Activated naive CD8-positive, alpha-beta T cell (primary cell): ENCODE measurements at regions not wholly inside any gene's neighbourhood (a gene's known extent, or its start where the extent isn't known, plus 50 kb on each side); places are given as distances from the start of the nearest gene placed in this dataset.

Experiments used
- H3K27ac Mint-ChIP-seq: one replicate; pipeline ENCODE4 v1.8.0; 2021; ENCODE audit warnings: mixed read lengths
- H3K27me3 Mint-ChIP-seq: one replicate; pipeline ENCODE4 v1.8.0; 2021; ENCODE audit warnings: mixed read lengths
- H3K36me3 Mint-ChIP-seq: one replicate; pipeline ENCODE4 v1.8.0; 2021; ENCODE audit warnings: mixed read lengths
- H3K4me1 Mint-ChIP-seq: one replicate; pipeline ENCODE4 v1.8.0; 2021; ENCODE audit warnings: low read depth, mixed read lengths
- H3K4me3 Mint-ChIP-seq: one replicate; pipeline ENCODE4 v1.8.0; 2021; ENCODE audit warnings: mild to moderate bottlenecking, mixed read lengths
- H3K9me3 Mint-ChIP-seq: one replicate; pipeline ENCODE4 v1.8.0; 2021; ENCODE audit warnings: low read depth, mixed read lengths

DNA sequence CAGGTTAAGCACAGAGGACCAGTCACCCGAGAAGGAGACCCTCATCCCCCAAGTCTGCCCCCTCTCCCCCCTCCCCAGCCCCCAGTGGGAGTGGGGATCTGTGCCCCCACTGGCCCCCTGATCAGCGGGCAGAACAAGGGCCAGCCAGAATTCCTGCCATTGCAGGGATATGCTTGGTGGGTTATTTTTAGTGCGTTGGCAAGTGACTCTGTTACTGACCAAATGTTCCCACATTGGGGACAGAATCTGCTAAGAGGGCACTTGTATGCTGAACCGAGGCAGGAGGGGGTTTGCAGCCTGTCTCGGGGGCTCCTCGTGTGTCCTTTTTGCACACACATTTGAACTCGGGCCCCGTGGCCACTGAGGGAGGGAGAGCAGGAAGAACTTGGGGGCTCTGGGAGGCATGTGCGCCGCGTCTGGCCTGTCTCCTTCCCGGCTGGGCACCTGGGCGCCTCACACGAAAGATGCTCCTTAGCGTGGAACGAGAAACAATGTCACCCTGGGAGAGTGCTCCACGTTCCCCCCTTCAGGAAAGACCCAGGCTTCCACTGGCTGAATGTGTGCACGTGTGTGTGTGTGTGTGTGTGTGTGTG lies 66.4 kb upstream of the CASZ1 start:
- H3K4me3 Mint-ChIP-seq: no peak overlapping the region
- H3K9me3 Mint-ChIP-seq: no peaks in the 10 kb centered on the region
- H3K27ac Mint-ChIP-seq: no peak overlapping the region
- H3K4me1 Mint-ChIP-seq: peaks cover 15% of the 10 kb centered on the region
- no peaks in the 10 kb centered on the region for H3K36me3 Mint-ChIP-seq
- peaks cover 7% of the 10 kb centered on the region for H3K27me3 Mint-ChIP-seq

DNA sequence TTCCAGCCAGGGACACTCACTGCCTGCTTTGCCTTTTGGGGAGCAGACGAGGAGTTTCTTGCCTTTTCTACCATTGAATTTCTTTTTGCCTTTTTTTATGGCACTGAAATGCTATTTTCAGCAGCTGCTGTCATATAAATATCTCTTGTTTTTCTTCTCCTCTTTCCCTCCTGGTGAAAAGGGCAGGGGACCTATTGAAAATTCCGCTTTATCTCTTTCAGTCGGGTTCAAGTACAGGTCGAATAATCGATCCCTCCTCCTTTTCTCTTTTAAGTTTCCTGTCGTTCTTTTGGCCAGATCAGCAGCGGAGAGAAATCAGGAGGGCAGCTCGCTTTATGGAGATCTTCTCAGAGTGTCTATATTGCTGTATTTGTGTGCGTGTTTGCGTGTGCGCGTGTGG lies 67.4 kb upstream of the CASZ1 start:
- Mint-ChIP-seq H3K9me3 (no peaks in the 10 kb centered on the region), H3K27ac (no peak overlapping the region), H3K27me3 (peaks cover 13% of the 10 kb centered on the region), H3K36me3 (no peaks in the 10 kb centered on the region), H3K4me1 (peaks cover 18% of the 10 kb centered on the region), H3K4me3 (no peak overlapping the region)

DNA sequence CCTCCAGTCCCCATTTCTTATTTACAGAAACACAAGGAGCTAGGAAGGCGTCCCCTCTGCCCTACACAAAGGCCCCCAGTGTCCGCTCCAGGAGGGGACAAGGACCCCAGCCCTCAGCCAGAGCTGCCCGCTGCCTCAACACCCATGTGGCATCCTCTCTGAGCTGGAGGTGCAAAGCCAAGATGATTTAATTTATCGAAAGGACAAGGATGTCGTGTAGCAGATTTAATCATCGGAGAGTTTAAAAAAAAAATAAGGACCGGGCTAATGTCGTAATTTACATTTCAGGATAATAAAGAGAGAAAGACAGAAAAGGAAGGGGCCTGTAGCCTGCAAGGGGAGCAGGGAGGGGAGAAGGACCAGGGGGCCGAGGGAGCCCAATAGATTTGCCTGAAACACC lies 68.3 kb upstream of the CASZ1 start:
- H3K27ac Mint-ChIP-seq: no peak overlapping the region
- peaks cover 18% of the 10 kb centered on the region for H3K4me1 Mint-ChIP-seq
- H3K27me3 Mint-ChIP-seq: peaks cover 13% of the 10 kb centered on the region
- H3K4me3 Mint-ChIP-seq: peak overlapping the region; percentile 12
- no peaks in the 10 kb centered on the region for H3K9me3 Mint-ChIP-seq
- H3K36me3 Mint-ChIP-seq: no peaks in the 10 kb centered on the region

DNA sequence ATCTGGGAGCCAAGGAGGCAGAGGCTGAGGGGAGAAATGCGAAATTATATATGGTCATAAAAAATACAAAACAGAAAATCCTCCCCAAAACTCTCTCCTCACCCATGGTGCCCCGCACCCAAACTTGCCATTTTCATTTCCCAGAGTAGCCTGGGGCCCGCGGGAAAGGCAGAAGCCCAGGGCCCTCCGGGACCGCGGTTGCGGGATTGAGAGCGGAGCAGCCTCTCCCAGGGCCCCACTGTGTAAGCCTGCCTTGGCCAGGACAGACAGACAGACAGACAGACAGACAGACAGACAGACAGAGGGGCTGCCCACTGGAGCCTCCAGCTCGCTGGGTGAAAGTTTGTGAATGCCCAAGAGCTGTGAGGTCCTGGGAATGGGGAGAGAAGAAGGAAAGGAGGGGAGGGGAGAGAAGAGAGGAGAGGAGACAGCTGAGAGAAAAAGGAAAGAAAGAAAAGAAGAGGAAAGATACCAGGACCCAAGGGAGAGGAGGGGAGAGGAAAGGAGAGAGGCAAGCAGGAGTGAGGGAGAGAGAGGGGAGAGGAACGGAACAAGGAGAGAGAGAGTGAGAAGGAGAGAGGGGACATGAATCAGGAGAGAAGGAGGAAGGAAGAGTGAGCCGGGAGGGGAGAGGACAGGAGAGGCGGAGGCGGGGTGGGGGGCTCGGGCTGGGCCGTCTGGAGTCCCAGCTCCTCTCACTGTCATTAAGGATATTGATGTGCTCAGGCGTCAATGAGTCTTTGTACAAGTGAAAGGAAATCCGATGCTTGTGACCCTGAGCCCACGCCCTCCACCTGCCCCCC lies 69.3 kb upstream of the CASZ1 start:
- H3K4me1 Mint-ChIP-seq: peaks cover 18% of the 10 kb centered on the region
- H3K27ac Mint-ChIP-seq: no peak overlapping the region
- peaks cover 18% of the 10 kb centered on the region for H3K27me3 Mint-ChIP-seq
- H3K4me3 Mint-ChIP-seq: peak overlapping the region; percentile 57
- H3K36me3 Mint-ChIP-seq: peaks cover 4% of the 10 kb centered on the region
- H3K9me3 Mint-ChIP-seq: no peaks in the 10 kb centered on the region

DNA sequence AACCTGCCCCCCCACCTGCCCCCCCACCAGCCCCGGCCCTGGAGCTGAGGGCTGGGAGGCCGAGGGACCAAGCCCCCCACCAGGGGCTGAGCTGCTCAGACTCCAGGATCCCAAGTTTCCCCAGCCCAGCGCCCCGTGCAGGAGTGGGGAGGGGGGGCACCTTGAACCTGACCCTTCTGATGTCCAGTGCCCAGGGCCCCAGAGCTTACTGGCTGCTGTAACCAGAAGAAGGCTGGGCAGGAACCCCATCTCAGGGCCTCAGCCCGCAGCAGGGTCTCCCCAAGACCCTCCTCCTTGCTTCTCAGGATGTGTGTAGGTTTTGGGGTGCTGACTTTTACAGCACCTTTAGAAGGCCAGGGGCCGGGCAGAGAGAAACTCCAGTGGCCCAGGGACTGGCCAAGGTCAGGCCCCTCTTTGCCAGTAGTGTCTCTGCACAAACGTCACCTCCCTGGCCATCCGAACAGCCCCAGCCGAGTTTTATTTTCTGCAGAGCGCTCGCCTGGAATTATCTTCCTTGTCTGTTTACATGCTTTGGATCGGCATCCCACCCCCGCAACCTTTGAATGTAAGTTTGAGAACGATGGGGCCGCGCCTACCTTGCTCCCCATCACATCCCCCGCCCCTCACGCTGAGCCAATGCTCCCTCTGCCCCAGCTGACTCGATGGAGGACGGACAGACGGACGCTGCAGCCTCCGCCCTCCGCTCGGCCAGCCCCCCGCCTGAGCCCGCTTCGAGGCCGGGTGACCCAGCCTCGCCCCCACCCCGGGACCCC lies 70.1 kb upstream of the CASZ1 start:
- H3K9me3 Mint-ChIP-seq: no peaks in the 10 kb centered on the region
- H3K4me1 Mint-ChIP-seq: peaks cover 18% of the 10 kb centered on the region
- H3K27ac Mint-ChIP-seq: no peak overlapping the region
- peaks cover 20% of the 10 kb centered on the region for H3K27me3 Mint-ChIP-seq
- H3K36me3 Mint-ChIP-seq: peaks cover 5% of the 10 kb centered on the region
- H3K4me3 Mint-ChIP-seq: peak overlapping the region; percentile 75

DNA sequence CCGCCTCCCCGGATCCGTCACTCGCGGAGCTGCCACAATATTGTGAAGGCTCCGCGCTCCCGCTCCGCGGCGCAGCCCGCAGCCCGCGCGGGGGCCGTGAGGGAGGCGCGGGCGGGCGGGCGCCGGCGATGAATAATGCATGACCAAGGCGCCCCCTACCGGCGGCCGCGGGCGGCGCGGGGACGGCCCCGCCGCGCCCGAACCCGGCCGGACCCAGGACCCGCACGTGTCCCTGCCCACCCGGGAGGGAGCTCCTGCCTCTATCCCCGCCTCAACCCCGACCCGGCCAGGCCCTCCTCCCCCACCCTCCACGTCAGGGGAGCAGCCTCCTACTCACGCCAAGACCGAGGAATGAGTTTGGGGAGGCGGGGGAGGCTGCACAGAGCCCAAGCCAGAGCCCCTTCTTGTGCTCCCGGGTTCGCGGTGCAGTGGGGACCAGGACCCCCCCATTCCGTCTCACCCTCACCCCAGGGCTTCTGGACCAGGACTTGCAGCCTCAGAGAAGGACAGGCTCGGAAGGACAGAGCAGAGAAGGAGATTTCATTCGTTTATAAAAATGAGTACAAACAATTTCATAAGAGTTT lies 70.8 kb upstream of the CASZ1 start:
- peaks cover 20% of the 10 kb centered on the region for H3K27me3 Mint-ChIP-seq
- peaks cover 18% of the 10 kb centered on the region for H3K4me1 Mint-ChIP-seq
- H3K36me3 Mint-ChIP-seq: peaks cover 5% of the 10 kb centered on the region
- no peaks in the 10 kb centered on the region for H3K9me3 Mint-ChIP-seq
- H3K27ac Mint-ChIP-seq: no peak overlapping the region
- H3K4me3 Mint-ChIP-seq: peak overlapping the region; percentile 60

DNA sequence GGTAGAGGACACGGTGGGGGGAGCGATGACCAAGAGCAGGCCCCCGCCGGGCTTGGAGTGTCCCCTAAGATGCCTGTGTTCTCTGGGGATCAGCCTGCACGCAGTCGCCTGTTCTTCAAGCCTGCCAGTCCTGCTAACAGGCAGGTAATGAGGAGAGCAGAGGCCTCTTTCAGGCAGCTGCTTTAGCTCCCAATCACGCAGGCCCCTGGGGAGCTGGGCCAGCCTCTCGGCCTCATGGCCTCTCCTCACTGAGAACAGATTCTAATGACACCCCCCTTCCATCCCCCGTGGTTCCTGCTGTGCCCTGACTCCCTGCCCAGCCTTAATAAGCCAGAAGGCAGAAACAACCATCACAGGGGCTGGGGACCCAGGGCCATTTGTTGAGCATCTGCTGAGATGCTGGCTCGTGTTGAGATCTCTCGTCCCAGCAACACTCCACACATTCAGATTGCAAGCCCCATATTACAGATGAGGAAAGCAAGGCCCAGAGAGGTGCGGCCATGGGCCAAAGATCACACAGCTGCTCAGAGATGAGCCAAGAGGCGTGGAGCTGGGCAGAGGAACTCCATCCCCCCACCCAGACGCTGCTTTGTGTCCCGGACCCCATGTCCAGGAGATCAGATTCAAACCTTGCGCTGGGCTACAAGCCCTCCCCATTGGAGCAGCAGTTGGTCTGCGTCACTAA lies 71.6 kb upstream of the CASZ1 start:
- H3K27ac Mint-ChIP-seq: no peak overlapping the region
- peaks cover 5% of the 10 kb centered on the region for H3K36me3 Mint-ChIP-seq
- H3K9me3 Mint-ChIP-seq: no peaks in the 10 kb centered on the region
- peaks cover 18% of the 10 kb centered on the region for H3K4me1 Mint-ChIP-seq
- peak overlapping the region; percentile 60 for H3K4me3 Mint-ChIP-seq
- H3K27me3 Mint-ChIP-seq: peaks cover 20% of the 10 kb centered on the region

DNA sequence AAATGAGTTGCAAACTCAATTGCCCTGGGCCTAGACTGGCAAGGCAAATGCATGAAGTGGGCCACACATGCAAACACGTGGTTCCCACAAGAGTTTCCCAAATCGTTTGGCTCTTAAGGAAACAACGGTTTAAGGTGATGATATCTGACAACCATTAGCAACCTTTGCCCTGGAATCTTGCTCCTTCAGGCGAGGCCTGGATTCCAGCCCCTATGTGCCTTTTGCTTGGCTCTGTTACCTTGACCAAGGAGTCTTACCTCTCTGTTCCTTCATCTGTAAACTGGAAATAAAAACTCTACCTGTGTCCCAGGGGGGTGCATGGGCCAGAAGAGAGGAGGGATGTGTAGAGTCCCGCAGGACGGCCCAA lies 72.1 kb upstream of the CASZ1 start:
- H3K4me3 Mint-ChIP-seq: no peak overlapping the region
- H3K27me3 Mint-ChIP-seq: peaks cover 20% of the 10 kb centered on the region
- H3K27ac Mint-ChIP-seq: no peak overlapping the region
- H3K4me1 Mint-ChIP-seq: peaks cover 18% of the 10 kb centered on the region
- peaks cover 5% of the 10 kb centered on the region for H3K36me3 Mint-ChIP-seq
- H3K9me3 Mint-ChIP-seq: no peaks in the 10 kb centered on the region

DNA sequence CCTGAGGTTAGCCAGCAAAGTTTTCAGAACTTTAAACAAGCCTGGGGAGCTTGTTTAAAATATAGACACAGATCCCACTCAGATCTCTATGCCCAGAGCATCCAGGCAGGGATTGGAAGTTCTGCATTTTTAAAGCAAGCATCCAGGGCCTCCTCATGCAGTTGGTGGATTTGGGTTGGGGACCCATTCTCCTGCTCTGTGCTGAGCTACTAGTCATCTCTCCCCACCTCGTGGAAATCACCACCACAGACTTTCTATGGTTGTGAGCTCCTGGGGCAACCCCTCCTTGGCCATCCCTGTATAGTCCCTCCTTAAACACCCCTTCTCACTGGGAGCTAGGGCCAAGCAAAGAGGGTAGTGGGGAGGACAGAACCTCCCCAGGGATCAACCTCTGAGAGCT lies 73.5 kb upstream of the CASZ1 start:
- Mint-ChIP-seq H3K9me3 (no peaks in the 10 kb centered on the region), H3K27me3 (peaks cover 20% of the 10 kb centered on the region), H3K4me1 (peaks cover 16% of the 10 kb centered on the region), H3K27ac (no peak overlapping the region), H3K36me3 (peaks cover 5% of the 10 kb centered on the region), H3K4me3 (no peak overlapping the region)

DNA sequence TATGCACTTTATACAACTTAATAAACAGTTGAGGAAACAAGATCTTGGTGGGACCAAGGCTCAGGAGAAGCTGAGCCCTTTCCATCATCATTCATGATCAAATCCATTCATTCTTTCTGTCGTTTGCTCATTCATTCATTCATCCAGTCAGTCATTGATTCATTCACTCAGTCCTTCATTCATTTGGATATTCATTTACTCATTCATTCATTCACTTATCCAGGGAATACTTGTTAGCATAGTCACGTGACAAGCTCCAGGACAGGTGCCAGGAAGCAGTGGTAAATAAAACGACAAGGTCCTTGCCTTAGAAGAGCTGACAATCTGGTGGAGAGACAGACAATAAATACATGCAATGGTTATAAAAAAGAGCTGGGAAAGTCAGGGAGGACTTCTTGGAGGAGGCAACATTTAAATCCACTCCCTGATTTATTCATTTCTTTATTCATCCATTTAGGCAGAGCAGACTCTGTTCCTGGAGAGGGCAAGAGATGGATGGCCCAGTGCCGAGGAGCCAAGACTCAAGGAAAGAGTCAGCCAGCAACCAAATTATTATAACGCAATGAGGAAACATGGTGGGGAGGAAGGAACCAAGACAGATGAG lies 74.1 kb upstream of the CASZ1 start:
- Mint-ChIP-seq H3K4me1 (peaks cover 14% of the 10 kb centered on the region), H3K27me3 (peaks cover 17% of the 10 kb centered on the region), H3K27ac (no peak overlapping the region), H3K4me3 (no peak overlapping the region), H3K36me3 (peaks cover 5% of the 10 kb centered on the region), H3K9me3 (no peaks in the 10 kb centered on the region)

DNA sequence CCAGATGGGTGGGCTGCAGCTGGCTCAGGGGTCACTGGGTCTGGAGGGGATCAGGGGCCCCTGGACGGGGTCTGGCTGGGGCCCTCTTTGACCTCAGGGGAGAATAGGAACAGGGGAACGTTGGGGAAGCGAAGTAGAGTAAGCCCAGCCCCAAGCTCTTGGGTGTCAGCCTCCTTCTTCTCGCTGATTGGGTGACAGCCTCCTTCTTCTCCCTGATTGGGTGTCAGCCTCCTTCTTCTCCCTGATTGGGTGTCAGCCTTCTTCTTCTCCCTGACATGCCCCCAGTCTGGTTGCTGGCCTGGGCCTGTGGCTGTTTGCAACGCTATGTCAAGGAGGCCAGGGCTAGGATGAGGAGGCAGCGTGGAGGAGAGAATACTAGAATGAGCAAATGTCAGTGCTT lies 76.7 kb upstream of the CASZ1 start:
- H3K27ac Mint-ChIP-seq: no peak overlapping the region
- no peaks in the 10 kb centered on the region for H3K4me1 Mint-ChIP-seq
- peaks cover 5% of the 10 kb centered on the region for H3K36me3 Mint-ChIP-seq
- H3K9me3 Mint-ChIP-seq: no peaks in the 10 kb centered on the region
- H3K27me3 Mint-ChIP-seq: peaks cover 10% of the 10 kb centered on the region
- no peak overlapping the region for H3K4me3 Mint-ChIP-seq

DNA sequence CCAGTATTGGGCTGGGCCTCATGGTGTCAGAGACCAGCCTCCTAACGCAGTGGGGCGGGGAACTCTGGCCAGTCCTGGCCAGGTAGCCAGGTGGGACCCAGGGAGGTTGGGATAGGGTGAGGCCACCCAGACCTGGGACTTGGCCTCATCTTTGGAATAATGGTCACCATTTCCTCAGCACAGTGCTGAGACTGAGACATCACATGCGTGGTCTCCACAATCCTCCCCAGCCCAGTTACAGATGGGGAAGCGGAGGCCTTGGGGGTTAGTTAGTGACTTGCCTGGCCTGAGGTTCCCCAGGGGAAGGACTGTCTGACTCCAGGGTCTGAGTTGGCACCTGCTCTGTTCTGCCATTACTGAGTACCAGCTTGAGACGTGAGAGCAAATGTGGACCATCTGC lies 77.9 kb upstream of the CASZ1 start:
- H3K9me3 Mint-ChIP-seq: no peaks in the 10 kb centered on the region
- peaks cover 7% of the 10 kb centered on the region for H3K27me3 Mint-ChIP-seq
- H3K36me3 Mint-ChIP-seq: peaks cover 5% of the 10 kb centered on the region
- no peaks in the 10 kb centered on the region for H3K4me1 Mint-ChIP-seq
- no peak overlapping the region for H3K4me3 Mint-ChIP-seq
- H3K27ac Mint-ChIP-seq: no peak overlapping the region

DNA sequence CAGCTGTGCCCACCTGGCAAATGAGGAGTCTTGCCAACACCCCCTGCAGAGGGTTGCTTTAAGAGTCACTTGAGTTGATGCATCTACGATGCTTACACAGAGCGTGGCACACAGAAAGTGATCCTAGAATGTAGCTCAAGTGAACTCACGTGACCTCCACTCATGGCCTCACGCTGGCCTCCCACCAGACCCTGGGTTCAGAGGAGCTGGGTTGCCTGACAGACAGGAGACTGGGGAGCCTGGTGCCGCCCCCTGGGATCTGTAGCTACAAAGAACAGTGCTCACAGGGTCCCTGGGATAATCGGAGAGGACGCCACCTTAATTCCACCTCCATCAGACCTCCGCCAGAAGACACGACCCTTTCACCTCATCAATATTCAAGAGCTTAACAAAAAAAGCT lies 81.4 kb upstream of the CASZ1 start:
- no peaks in the 10 kb centered on the region for H3K27me3 Mint-ChIP-seq
- H3K4me3 Mint-ChIP-seq: no peak overlapping the region
- H3K27ac Mint-ChIP-seq: no peak overlapping the region
- H3K4me1 Mint-ChIP-seq: no peaks in the 10 kb centered on the region
- no peaks in the 10 kb centered on the region for H3K36me3 Mint-ChIP-seq
- H3K9me3 Mint-ChIP-seq: no peaks in the 10 kb centered on the region

DNA sequence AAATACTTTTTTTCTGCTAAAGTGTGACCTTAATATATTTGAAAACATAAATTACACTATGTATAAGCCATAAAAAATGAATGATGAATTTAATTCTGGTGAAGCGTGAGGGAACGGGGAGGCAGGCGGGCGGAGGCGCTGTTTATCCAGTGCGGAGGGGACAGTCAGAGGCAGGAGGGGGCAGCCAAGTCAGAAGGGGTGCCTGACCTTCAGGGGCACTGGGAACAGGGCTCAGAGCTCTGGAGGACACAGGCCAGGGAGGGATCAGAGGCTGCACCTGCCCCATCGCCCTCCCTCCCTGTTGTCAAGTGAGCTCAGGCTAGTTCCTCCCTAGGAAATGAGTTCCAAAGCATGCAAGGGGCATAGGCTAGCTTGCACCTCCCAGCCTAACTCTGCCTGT lies 82.0 kb upstream of the CASZ1 start:
- no peak overlapping the region for H3K27ac Mint-ChIP-seq
- H3K4me3 Mint-ChIP-seq: no peak overlapping the region
- H3K4me1 Mint-ChIP-seq: no peaks in the 10 kb centered on the region
- H3K9me3 Mint-ChIP-seq: no peaks in the 10 kb centered on the region
- no peaks in the 10 kb centered on the region for H3K36me3 Mint-ChIP-seq
- H3K27me3 Mint-ChIP-seq: no peaks in the 10 kb centered on the region
